GM20431 (cell line): ENCODE measurements at regions not wholly inside any gene's neighbourhood (a gene's known extent, or its start where the extent isn't known, plus 50 kb on each side); places are given as distances from the start of the nearest gene placed in this dataset.
"Not testable (repeated sequence)": the region's sequence is repeated elsewhere in the genome, so short reads cannot be mapped to it uniquely, and the experiment has no call there.

ENCODE experiments used
- in situ Hi-C: fragments of 300-500 bp; cut with MseI, MboI; formaldehyde crosslinking; loops from one replicate; pipeline ENCODE4 v1.15.0; 2020; ENCODE audit warnings: low sequenced_read_pairs; ENCODE audit not compliant: unreplicated experiment

GRCh38 chr16:87190288-87191230 lies 126.6 kb downstream of the C16orf95 start:
- in situ Hi-C loops: no loop called here

DNA sequence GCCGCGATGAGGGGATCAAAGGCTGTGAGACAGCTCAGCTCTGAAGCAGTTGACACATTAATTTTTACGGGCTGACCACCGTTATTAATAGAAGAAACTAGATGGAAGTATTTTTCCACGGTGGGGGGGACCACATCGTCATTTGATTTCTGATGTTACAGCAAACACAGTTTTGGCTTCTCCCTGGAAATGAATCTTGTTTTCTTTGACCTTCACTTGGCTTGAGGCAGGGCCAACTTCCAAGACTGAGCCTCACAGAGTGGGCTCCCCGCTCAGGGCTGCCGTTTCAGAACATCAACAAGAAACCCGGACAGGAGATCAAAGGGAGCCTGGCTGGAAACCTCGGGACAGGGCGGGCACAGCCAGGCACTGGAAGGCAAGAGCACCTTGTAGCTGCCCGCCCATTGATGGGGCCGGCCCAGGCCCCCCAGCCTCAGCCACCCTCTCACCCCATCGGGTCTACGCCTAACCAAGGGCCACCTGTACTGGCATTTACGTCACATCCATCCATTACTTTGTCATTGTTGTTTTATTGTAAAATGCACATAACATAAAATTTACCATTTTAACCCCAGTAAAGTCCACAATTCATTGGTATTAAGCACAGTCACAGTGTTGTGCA lies 124.6 kb downstream of the C16orf95 start:
- in situ Hi-C loops: no loop called here

DNA sequence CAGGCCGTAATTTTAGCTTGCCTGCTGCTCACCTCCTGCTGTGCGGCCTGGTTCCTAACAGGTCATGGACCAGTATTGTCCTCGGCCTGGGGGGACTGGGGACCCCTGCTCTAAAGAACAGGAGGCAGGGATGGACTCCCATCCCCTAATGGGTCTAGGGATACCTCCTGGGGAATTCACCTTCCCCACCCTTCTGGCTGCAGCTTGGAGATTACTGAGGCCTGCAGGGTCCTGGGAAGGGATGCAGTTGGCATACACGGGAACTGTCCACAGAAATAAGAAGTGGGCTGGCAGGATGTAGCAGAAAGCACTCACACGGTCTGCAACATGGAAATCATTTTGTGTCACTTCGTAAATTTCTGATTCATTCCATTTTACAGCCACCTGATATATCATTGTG lies 123.0 kb downstream of the C16orf95 start:
- in situ Hi-C loops: no loop called here

- in situ Hi-C loops: no loop called here
These were observed 122.0 kb downstream of the C16orf95 start for GRCh38 chr16:87195161-87195560.

DNA sequence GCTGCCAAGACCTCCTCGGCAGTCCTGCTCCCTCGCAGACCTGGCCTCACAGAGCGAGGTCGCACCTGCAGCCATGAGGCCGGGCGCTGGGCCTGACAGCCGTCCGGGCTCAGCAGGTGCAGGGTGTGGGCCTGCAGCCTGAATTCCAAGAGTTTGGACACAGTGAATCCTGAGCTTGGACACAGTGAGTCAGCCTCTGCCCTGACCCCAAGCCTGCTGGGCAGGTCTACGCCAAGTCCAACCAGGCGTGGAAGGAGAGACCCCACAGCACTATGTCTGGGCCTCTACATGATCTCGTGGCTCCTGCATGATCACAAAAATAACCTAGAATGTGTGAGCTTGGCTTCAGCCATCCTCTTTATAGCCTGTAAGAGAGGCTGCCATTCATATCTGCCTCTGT lies 121.0 kb downstream of the C16orf95 start:
- in situ Hi-C loops: no loop called here

GRCh38 chr16:87196661-87197060 lies 120.5 kb downstream of the C16orf95 start:
- in situ Hi-C loops: no loop called here

- in situ Hi-C loops: no loop called here
These were observed 118.8 kb downstream of the C16orf95 start for GRCh38 chr16:87198328-87198832.

DNA sequence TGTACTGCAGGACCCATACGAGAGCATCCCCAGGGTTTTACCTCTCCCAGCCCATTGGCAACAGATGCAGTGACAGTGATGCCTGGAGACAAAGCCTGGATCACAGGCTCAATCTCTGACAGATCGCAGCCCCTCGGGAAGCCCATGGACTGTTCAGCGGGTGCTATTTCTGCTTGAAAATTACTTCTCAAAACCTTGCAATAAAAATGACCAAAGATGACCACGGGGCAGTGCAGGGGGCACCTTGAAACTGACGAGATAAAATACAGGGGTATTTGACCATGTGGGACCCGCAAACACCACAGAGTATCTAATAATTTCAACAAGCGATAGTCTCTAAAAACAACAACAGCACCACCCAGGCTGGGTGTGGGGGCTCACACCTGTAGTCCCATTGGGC lies 118.3 kb downstream of the C16orf95 start:
- in situ Hi-C loops: no loop called here

GRCh38 chr16:87199379-87199778 lies 117.8 kb downstream of the C16orf95 start:
- in situ Hi-C loops: no loop called here

DNA sequence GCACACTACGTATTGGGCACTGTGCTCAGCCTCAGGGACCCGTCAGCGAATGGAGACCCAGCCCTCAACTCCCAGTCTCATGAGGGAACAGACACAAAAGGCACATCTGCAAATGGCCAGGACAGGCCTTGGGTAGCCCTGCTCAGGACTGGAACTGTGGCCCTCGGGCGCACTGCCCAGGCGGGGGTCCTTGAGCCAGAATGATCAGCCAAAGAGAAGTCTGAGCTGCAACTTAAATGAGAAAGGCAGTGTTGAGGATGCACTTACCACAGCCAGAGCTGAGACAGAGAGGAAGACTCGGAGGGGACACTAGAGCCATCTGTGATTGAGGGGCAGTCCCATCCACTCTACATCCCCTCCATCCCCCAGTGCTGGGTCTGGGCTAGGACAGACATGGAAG lies 117.3 kb downstream of the C16orf95 start:
- in situ Hi-C loops: no loop called here

GRCh38 chr16:87200637-87201036 lies 116.6 kb downstream of the C16orf95 start:
- in situ Hi-C loops: no loop called here

- in situ Hi-C loops: no loop called here
These were observed 116.1 kb downstream of the C16orf95 start for GRCh38 chr16:87201052-87201451.

GRCh38 chr16:87201790-87202189 lies 115.4 kb downstream of the C16orf95 start:
- in situ Hi-C loops: no loop called here

GRCh38 chr16:87202346-87202745 lies 114.8 kb downstream of the C16orf95 start:
- in situ Hi-C loops: no loop called here

DNA sequence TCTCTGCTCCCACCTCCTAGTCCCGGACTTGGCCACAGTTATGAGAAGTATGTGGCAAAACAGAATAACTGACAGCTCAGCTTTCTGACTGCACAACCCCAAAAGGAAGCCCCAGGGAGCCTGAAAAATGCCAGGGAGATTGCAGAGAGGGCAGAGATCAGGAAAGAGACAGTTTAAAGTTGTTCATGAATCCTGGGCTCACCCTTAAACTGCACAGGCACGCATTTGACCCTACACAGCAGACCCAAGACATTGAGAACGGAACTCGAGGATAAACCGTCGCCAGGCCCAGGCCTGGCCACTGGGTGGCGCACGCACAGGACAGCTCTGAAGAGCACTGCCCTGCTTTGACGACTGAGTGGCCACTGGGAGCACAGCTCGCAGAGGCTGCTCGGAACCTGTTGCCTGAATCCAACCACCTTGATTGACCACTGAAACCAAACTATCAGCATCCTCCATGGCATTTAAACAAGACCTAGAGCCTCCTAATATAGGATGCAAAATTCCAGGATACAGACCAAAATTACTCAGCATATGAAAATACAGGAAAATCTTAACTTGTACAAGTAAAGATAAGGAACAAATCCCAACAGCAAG lies 114.0 kb downstream of the C16orf95 start:
- in situ Hi-C loops: no loop called here

- in situ Hi-C loops: no loop called here
These were observed 110.3 kb downstream of the C16orf95 start for GRCh38 chr16:87206646-87207451.

- in situ Hi-C loops: no loop called here
These were observed 109.7 kb downstream of the C16orf95 start for GRCh38 chr16:87207509-87207908.

DNA sequence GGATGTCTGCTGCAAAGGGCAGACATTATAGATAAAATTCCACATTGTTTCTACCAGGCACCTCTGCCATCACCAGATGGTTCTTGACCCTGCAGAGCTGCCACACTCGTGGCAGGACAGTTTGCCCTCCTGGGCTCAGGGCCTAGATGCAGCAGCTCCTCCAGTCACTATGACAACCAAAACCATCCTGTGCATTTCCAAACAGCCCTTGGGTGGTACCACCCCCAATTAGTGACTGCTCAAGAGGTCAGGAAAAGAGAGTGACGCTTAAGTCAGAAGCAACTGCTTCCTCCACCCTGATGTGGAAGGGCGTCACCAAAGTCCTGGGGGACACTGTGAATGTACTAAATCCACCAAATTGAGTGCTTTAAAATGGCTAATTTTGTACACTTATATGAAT lies 109.2 kb downstream of the C16orf95 start:
- in situ Hi-C loops: no loop called here

DNA sequence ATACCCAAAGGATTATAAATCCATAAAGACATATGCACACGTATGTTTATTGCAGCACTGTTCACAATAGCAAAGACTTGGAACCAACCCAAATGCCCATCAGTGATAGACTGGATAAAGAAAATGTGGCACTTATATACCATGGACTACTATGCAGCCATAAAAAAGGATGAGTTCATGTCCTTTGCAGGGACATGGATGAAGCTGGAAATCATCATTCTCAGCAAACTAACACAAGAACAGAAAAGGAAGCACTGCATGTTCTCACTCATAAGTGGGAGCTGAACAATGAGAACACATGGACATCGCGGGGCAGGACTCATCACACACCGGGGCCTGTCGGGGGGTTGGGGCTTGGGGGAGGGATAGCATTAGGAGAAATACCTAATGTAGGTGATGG lies 108.2 kb downstream of the C16orf95 start:
- in situ Hi-C loops: not testable (repeated sequence)
